AG04449 (cell line): ENCODE measurements at regions not wholly inside any gene's neighbourhood (a gene's known extent, or its start where the extent isn't known, plus 50 kb on each side); places are given as distances from the start of the nearest gene placed in this dataset.

Experiments used
- CTCF ChIA-PET: fragments of 350-600 bp; formaldehyde crosslinking; extraction: SDS; loops from one replicate; lab custom pipeline; 2021; ENCODE audit warnings: antibody characterized with exemption; lab: Yijun Ruan, JAX
- POLR2A ChIA-PET: fragments of 400-600, 350-600 bp; formaldehyde crosslinking; extraction: SDS; loops from one replicate; lab custom pipeline; 2020; ENCODE audit warnings: antibody characterized with exemption, inconsistent platforms; lab: Yijun Ruan, JAX
- DNase-seq: peaks from one replicate; pipeline ENCODE4 v3.0.0-alpha.2; 2010; ENCODE audit warnings: low read depth, low spot score
- H3K4me3 ChIP-seq: 2 replicates; pipeline ENCODE4 v1.5.1; 2011; ENCODE audit warnings: low read depth, mild to moderate bottlenecking, control low read depth, low read length
- TF ChIP-seq, protein P1 (sequence below): IDR thresholded peaks from one replicate; pipeline ENCODE4 v1.5.1; 2011; ENCODE audit warnings: mild to moderate bottlenecking, moderate library complexity, low read length, control low read depth, inconsistent platforms; ENCODE audit not compliant: insufficient read depth; ENCODE audit errors: missing control alignments

- TF ChIP-seq, protein P1, sequence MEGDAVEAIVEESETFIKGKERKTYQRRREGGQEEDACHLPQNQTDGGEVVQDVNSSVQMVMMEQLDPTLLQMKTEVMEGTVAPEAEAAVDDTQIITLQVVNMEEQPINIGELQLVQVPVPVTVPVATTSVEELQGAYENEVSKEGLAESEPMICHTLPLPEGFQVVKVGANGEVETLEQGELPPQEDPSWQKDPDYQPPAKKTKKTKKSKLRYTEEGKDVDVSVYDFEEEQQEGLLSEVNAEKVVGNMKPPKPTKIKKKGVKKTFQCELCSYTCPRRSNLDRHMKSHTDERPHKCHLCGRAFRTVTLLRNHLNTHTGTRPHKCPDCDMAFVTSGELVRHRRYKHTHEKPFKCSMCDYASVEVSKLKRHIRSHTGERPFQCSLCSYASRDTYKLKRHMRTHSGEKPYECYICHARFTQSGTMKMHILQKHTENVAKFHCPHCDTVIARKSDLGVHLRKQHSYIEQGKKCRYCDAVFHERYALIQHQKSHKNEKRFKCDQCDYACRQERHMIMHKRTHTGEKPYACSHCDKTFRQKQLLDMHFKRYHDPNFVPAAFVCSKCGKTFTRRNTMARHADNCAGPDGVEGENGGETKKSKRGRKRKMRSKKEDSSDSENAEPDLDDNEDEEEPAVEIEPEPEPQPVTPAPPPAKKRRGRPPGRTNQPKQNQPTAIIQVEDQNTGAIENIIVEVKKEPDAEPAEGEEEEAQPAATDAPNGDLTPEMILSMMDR: no peak
- ChIA-PET POLR2A (no interaction called here), CTCF (no interaction called here)
- DNase-seq: no peak
- H3K4me3 ChIP-seq: no peak overlapping the region
These were observed 131.5 kb upstream of the TMCC3 start for GRCh38 chr12:94781835-94782234.

- ChIA-PET CTCF (no interaction called here), POLR2A (interaction anchor here (0.7 kb wide), 1 partner anchor 194 kb away, joined by 4 read pairs; no protein-coding TSS in a partner anchor)
- no peak overlapping the region for H3K4me3 ChIP-seq
- DNase-seq: peak; percentile 44
- TF ChIP-seq, protein P1: no peak
These were observed 129.1 kb upstream of the TMCC3 start for GRCh38 chr12:94779485-94779884.

DNA sequence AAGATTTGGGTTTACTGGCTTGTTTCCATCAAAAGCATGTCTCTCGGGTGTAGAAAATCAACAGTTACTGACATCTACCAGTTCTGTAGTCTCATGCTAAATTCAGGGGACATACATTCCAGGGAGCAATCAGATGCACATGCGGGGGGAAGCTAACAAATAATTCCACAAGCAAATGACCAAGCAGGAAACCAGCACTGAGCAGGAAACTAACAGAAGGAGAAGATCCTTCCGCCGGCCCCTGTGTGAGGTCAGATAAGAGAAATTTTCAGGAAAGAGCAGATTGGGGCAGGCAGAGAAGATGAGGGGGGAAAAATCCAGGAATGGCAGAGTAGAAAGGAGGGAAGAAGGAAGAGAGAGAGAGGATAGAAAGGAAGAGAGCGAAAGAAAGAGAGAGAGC is 127.6 kb upstream of the TMCC3 start:
- no peak overlapping the region for H3K4me3 ChIP-seq
- TF ChIP-seq, protein P1: no peak
- ChIA-PET CTCF (no interaction called here), POLR2A (no interaction called here)
- DNase-seq: no peak

DNA sequence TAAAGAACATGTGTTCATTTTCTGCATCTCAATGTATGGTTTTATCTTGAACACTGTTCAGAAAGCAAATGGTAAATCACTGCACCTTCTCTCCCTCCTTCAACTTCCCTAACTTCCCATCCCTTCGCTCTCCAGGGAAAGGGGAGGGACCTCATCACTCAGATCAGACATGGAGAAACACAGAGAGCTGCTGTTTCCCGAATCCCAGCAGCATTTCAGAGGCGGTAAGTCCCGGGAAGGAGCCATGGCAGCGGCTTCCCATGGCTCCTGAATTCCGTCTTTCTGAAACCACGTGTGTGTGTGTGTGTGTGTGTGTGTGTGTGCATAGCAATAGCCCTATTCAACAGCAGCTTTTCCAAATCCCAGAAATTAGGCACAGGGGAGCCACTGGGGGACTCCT is 125.4 kb upstream of the TMCC3 start:
- CTCF ChIA-PET: interaction anchor here (0.5 to 2.4 kb wide), 4 partner anchors 8 to 145 kb away, joined by 3 to 7 read pairs (median 3); no protein-coding TSS in a partner anchor
- POLR2A ChIA-PET: no interaction called here

GRCh38 chr12:94771741-94772140 is 121.4 kb upstream of the TMCC3 start:
- TF ChIP-seq, protein P1: no peak
- H3K4me3 ChIP-seq: no peak overlapping the region
- ChIA-PET CTCF (no interaction called here), POLR2A (no interaction called here)
- no peak for DNase-seq

More for the DNA sequence above, 125.4 kb upstream of the TMCC3 start:
- TF ChIP-seq, protein P1: no peak
- no peak overlapping the region for H3K4me3 ChIP-seq
- DNase-seq: no peak

- ChIA-PET CTCF (no interaction called here), POLR2A (no interaction called here)
- H3K4me3 ChIP-seq: no peak overlapping the region
- TF ChIP-seq, protein P1: no peak
- DNase-seq: no peak
These were observed 120.8 kb upstream of the TMCC3 start for GRCh38 chr12:94771199-94771598.
